SK-N-SH treated with all-trans-retinoic acid at 6 μM for 48 hours (cell line): ENCODE measurements at regions not wholly inside any gene's neighbourhood (a gene's known extent, or its start where the extent isn't known, plus 50 kb on each side); places are given as distances from the start of the nearest gene placed in this dataset.

ENCODE experiments used
- ARNTL ChIP-seq: fragments of 450-650 bp; formaldehyde crosslinking; IDR thresholded peaks from 2 replicates; pipeline ENCODE4 v1.5.0; 2020; ENCODE audit warnings: low read depth, mild to moderate bottlenecking, moderate library complexity, borderline replicate concordance
- BACH2 ChIP-seq: fragments of 250-450 bp; sonication (Bioruptor Pico); IDR thresholded peaks from 2 replicates; pipeline ENCODE4 v1.9.0; 2021; ENCODE audit warnings: mild to moderate bottlenecking, borderline replicate concordance
- CSDC2 ChIP-seq: fragments of 250-450 bp; sonication (Bioruptor Pico); IDR thresholded peaks from 2 replicates; pipeline ENCODE4 v1.5.0; 2020; ENCODE audit warnings: mild to moderate bottlenecking, moderate library complexity
- GLIS3 ChIP-seq: fragments of 250-450 bp; sonication (Bioruptor Pico); IDR thresholded peaks from 2 replicates; pipeline ENCODE4 v1.5.0; 2020; ENCODE audit warnings: mild to moderate bottlenecking, moderate library complexity
- OSR1 ChIP-seq: fragments of 250-450 bp; sonication (Bioruptor Pico); IDR thresholded peaks from 2 replicates; pipeline ENCODE4 v1.8.0; 2022; ENCODE audit warnings: moderate library complexity, mild to moderate bottlenecking, inconsistent platforms
- PPARA ChIP-seq: fragments of 250-450 bp; sonication (Bioruptor Pico); IDR thresholded peaks from 2 replicates; pipeline ENCODE4 v1.5.0; 2020; ENCODE audit warnings: mild to moderate bottlenecking, borderline replicate concordance
- SNAI2 ChIP-seq: fragments of 250-450 bp; sonication (Bioruptor Pico); IDR thresholded peaks from 2 replicates; pipeline ENCODE4 v1.5.0; 2020; ENCODE audit warnings: mild to moderate bottlenecking, moderate library complexity
- ZNF8 ChIP-seq: fragments of 450-650 bp; formaldehyde crosslinking; IDR thresholded peaks from 2 replicates; pipeline ENCODE4 v1.5.0; 2020; ENCODE audit warnings: mild to moderate bottlenecking, moderate library complexity
- TF ChIP-seq, protein P1 (sequence below): fragments of 250-450 bp; sonication (Bioruptor Pico); IDR thresholded peaks from 2 replicates; pipeline ENCODE4 v1.8.0; 2020; ENCODE audit warnings: mild to moderate bottlenecking, moderate library complexity, borderline replicate concordance
- TF ChIP-seq, protein P2 (sequence below): fragments of 250-450 bp; sonication (Bioruptor Pico); IDR thresholded peaks from 2 replicates; pipeline ENCODE4 v1.5.0; 2020; ENCODE audit warnings: mild to moderate bottlenecking, moderate library complexity
- TF ChIP-seq, protein P3 (sequence below): fragments of 250-450 bp; sonication (Bioruptor Pico); IDR thresholded peaks from 2 replicates; pipeline ENCODE4 v1.5.1; 2020; ENCODE audit warnings: low read depth, mild to moderate bottlenecking, moderate library complexity

DNA sequence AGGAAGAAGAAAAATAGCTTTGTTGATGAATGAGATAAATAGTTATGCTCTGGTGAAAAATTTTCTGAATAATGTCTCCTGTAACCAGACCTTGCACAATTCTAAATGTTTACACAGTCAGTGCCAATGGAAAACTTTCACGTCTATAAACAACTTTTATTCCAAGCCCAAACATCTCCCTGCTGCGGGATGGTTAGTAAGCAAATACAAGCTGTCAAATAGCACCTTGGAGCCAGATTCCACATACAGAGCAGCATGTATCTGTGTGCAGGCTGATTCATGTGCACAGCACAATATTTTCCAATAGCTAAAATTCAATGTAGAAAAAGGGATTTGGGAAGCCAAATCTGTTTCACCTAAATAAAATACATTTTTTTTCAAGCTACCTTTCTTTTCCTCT, 813.3 kb downstream of the HACE1 start:
- no peak for TF ChIP-seq BACH2 (CRISPR knock-in tag)
- no peak for TF ChIP-seq OSR1 (CRISPR knock-in tag)
- TF ChIP-seq ARNTL, result no peak
- TF ChIP-seq, protein P1, sequence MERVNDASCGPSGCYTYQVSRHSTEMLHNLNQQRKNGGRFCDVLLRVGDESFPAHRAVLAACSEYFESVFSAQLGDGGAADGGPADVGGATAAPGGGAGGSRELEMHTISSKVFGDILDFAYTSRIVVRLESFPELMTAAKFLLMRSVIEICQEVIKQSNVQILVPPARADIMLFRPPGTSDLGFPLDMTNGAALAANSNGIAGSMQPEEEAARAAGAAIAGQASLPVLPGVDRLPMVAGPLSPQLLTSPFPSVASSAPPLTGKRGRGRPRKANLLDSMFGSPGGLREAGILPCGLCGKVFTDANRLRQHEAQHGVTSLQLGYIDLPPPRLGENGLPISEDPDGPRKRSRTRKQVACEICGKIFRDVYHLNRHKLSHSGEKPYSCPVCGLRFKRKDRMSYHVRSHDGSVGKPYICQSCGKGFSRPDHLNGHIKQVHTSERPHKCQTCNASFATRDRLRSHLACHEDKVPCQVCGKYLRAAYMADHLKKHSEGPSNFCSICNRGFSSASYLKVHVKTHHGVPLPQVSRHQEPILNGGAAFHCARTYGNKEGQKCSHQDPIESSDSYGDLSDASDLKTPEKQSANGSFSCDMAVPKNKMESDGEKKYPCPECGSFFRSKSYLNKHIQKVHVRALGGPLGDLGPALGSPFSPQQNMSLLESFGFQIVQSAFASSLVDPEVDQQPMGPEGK (CRISPR knock-in tag), result no peak
- no peak for TF ChIP-seq ZNF8
- no peak for TF ChIP-seq SNAI2 (CRISPR knock-in tag)
- no peak for TF ChIP-seq CSDC2 (CRISPR knock-in tag)
- no peak for TF ChIP-seq PPARA
- TF ChIP-seq, protein P2, sequence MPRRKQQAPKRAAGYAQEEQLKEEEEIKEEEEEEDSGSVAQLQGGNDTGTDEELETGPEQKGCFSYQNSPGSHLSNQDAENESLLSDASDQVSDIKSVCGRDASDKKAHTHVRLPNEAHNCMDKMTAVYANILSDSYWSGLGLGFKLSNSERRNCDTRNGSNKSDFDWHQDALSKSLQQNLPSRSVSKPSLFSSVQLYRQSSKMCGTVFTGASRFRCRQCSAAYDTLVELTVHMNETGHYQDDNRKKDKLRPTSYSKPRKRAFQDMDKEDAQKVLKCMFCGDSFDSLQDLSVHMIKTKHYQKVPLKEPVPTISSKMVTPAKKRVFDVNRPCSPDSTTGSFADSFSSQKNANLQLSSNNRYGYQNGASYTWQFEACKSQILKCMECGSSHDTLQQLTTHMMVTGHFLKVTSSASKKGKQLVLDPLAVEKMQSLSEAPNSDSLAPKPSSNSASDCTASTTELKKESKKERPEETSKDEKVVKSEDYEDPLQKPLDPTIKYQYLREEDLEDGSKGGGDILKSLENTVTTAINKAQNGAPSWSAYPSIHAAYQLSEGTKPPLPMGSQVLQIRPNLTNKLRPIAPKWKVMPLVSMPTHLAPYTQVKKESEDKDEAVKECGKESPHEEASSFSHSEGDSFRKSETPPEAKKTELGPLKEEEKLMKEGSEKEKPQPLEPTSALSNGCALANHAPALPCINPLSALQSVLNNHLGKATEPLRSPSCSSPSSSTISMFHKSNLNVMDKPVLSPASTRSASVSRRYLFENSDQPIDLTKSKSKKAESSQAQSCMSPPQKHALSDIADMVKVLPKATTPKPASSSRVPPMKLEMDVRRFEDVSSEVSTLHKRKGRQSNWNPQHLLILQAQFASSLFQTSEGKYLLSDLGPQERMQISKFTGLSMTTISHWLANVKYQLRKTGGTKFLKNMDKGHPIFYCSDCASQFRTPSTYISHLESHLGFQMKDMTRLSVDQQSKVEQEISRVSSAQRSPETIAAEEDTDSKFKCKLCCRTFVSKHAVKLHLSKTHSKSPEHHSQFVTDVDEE (CRISPR knock-in tag), result no peak
- TF ChIP-seq, protein P3, sequence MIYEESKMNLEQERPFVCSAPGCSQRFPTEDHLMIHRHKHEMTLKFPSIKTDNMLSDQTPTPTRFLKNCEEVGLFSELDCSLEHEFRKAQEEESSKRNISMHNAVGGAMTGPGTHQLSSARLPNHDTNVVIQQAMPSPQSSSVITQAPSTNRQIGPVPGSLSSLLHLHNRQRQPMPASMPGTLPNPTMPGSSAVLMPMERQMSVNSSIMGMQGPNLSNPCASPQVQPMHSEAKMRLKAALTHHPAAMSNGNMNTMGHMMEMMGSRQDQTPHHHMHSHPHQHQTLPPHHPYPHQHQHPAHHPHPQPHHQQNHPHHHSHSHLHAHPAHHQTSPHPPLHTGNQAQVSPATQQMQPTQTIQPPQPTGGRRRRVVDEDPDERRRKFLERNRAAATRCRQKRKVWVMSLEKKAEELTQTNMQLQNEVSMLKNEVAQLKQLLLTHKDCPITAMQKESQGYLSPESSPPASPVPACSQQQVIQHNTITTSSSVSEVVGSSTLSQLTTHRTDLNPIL, result no peak
- TF ChIP-seq GLIS3 (CRISPR knock-in tag), result no peak
